ENCODE measurements at regions not wholly inside any gene's neighbourhood (a gene's known extent, or its start where the extent isn't known, plus 50 kb on each side); places are given as distances from the start of the nearest gene placed in this dataset.

- Histone ChIP-seq H2AK5ac (ENCODE audit: low read depth, low read length) (no peak overlapping the region), H4K5ac (ENCODE audit: low read depth, low read length) (no peak overlapping the region), H2AK9ac (replicated peaks; ENCODE audit: low read depth, low read length, poor library complexity) (no peak overlapping the region), H3K9me3 (ENCODE audit: control insufficient read depth, insufficient read depth, low read length) (peaks cover 7% of the 10 kb centered on the region), H4K91ac (ENCODE audit: insufficient read depth, low read depth, low read length) (no peak overlapping the region), H3K9ac (ENCODE audit: low read depth, low read length) (no peak overlapping the region), H2BK20ac (ENCODE audit: low read depth, low read length) (no peak overlapping the region), H3K4me3 (ENCODE audit: insufficient read depth, low read depth, low read length) (no peak overlapping the region), H3K56ac (ENCODE audit: extremely low read depth, insufficient read depth, low read length) (no peak overlapping the region), H3K9me1 (ENCODE audit: insufficient read depth, low read length) (no peaks in the 10 kb centered on the region), H2BK120ac (ENCODE audit: low read depth, low read length) (no peak overlapping the region), H3K4ac (ENCODE audit: low read depth, low read length) (no peak overlapping the region), H3K23ac (ENCODE audit: low read depth, low read length) (no peak overlapping the region), H3K79me1 (ENCODE audit: low read depth in 1 of 2, low read length in 2 of 2) (no peaks in the 10 kb centered on the region), H3K18ac (ENCODE audit: low read depth, low read length) (no peak overlapping the region), H3K4me2 (ENCODE audit: low read depth, low read length) (no peak overlapping the region), H2AFZ (replicated peaks; ENCODE audit: low read length, poor library complexity) (no peak overlapping the region), H4K8ac (ENCODE audit: low read depth in 2 of 2, low read length in 2 of 2) (no peak overlapping the region), H3K27ac (ENCODE audit: insufficient read depth, low read length) (no peak overlapping the region), H3K4me1 (ENCODE audit: control insufficient read depth, insufficient read depth, low read length) (no peaks in the 10 kb centered on the region), H3K36me3 (ENCODE audit: control insufficient read depth, insufficient read depth, low read length) (no peaks in the 10 kb centered on the region), H3K27me3 (ENCODE audit: control insufficient read depth, insufficient read depth, low read length) (no peaks in the 10 kb centered on the region), H2BK5ac (ENCODE audit: low read depth, low read length, poor library complexity, severe bottlenecking) (no peak overlapping the region), H3K14ac (replicated peaks; ENCODE audit: low read depth, low read length) (no peak overlapping the region), H4K20me1 (ENCODE audit: insufficient read depth, low read length) (no peaks in the 10 kb centered on the region), H2BK15ac (ENCODE audit: low read depth, low read length) (no peak overlapping the region)
- intact Hi-C loops (cut with micrococcal nuclease) (no loop called here), in situ Hi-C loops (cut with MboI; ENCODE audit: low sequenced_read_pairs) (no loop called here), dilution Hi-C loops (cut with HindIII; ENCODE audit: low sequenced_read_pairs, unreplicated experiment) (no loop called here)
- WGBS, 2 experiments (ENCODE audit: extremely low coverage in 2 of 2, insufficient read length in 1 of 2): no CpG with 5 or more reads among the region's 4 CpGs
- BruUV-seq (replicated peaks): no TSS peak
- TF ChIP-seq ELK1 (IDR thresholded peaks at IDR 0.05; ENCODE audit: borderline replicate concordance, low read depth, low read length): no peak
- TF ChIP-seq FOS (IDR thresholded peaks at IDR 0.05; ENCODE audit: low read depth, low read length): no peak
- no peak for TF ChIP-seq USF2 (IDR thresholded peaks at IDR 0.05; ENCODE audit: low read depth, low read length)
- TF ChIP-seq MXI1 (IDR thresholded peaks at IDR 0.05; ENCODE audit: borderline replicate concordance, low read depth, low read length): no peak
- no peak for TF ChIP-seq CEBPB (IDR thresholded peaks at IDR 0.05; ENCODE audit: low read depth, low read length)
- no peak for TF ChIP-seq SMC3 (IDR thresholded peaks at IDR 0.05; ENCODE audit: low read depth, low read length)
- no peak for TF ChIP-seq CTCF (conservative IDR thresholded peaks at IDR 0.05; ENCODE audit: low read depth, low read length)
- TF ChIP-seq RCOR1 (IDR thresholded peaks at IDR 0.05; ENCODE audit: insufficient replicate concordance, low read length): no peak
- no peak for TF ChIP-seq NFE2L2 (IDR thresholded peaks at IDR 0.05; ENCODE audit: low read depth, low read length)
- no peak for TF ChIP-seq RFX5 (IDR thresholded peaks at IDR 0.05; ENCODE audit: low read depth, low read length)
- TF ChIP-seq MAFK (IDR thresholded peaks at IDR 0.05; ENCODE audit: low read depth, low read length): no peak
- ATAC-seq (ENCODE audit: low read depth) (no peak), DNase-seq (no peak)
- ChIA-PET POLR2A (ENCODE audit: unreplicated experiment) (no interaction called here), CTCF (no interaction called here)
These were observed 727.5 kb downstream of the KCNJ2 start for GRCh38 chr17:70896843-70897242.

Measured in IMR-90 (cell line).